Body of pancreas (tissue), 4 donors: ENCODE measurements at regions not wholly inside any gene's neighbourhood (a gene's known extent, or its start where the extent isn't known, plus 50 kb on each side); places are given as distances from the start of the nearest gene placed in this dataset.

Experiments used
- POLR2A ChIP-seq, 3 donors: fragments of 450-650 bp; IDR thresholded peaks; one replicate each; pipeline ENCODE4 v1.6.1; 2016; ENCODE audit warnings: antibody characterized with exemption in 3 of 3, mild to moderate bottlenecking in 2 of 3
- TF ChIP-seq, protein P1 (sequence below), 7 experiments: fragments of 450-650 bp in 4 of 7; fragments of 200-600 bp in 3 of 7; sonication (generic) in 3 of 7; IDR thresholded peaks; one replicate each; pipeline ENCODE4 v1.5.1; 2016 to 2019; ENCODE audit warnings: antibody characterized with exemption in 7 of 7

DNA sequence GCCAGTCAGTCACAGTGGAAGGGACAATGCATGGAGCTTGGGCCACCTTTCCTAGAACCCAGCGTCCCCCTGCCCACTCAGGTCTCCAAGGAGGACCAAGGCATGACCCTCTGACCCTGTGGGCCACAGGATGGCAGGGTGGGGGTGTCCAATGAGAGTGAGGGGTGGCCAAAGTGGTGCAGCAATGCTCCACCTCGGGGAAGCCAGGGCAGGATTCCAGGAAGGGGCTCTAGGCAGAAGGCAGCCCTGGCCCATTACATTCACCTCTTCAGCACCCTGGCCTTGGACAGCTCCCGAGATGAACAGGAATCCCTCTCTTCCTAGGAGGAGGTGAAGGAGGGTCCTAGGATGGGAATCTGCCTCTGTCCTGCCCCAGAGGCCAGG, 597.5 kb downstream of the BRD1 start:
- TF ChIP-seq, protein P1, sequence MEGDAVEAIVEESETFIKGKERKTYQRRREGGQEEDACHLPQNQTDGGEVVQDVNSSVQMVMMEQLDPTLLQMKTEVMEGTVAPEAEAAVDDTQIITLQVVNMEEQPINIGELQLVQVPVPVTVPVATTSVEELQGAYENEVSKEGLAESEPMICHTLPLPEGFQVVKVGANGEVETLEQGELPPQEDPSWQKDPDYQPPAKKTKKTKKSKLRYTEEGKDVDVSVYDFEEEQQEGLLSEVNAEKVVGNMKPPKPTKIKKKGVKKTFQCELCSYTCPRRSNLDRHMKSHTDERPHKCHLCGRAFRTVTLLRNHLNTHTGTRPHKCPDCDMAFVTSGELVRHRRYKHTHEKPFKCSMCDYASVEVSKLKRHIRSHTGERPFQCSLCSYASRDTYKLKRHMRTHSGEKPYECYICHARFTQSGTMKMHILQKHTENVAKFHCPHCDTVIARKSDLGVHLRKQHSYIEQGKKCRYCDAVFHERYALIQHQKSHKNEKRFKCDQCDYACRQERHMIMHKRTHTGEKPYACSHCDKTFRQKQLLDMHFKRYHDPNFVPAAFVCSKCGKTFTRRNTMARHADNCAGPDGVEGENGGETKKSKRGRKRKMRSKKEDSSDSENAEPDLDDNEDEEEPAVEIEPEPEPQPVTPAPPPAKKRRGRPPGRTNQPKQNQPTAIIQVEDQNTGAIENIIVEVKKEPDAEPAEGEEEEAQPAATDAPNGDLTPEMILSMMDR (IDR thresholded peaks at IDR 0.05) = no peak
- TF ChIP-seq POLR2A (IDR thresholded peaks at IDR 0.05) = no peak
